ENCODE measurements at regions not wholly inside any gene's neighbourhood (a gene's known extent, or its start where the extent isn't known, plus 50 kb on each side); places are given as distances from the start of the nearest gene placed in this dataset.
A peak's percentile ranks its signal among the peaks of the same experiment; 100 is the strongest.
"Not testable (repeated sequence)": the region's sequence is repeated elsewhere in the genome, so short reads cannot be mapped to it uniquely, and the experiment has no call there.

DNA sequence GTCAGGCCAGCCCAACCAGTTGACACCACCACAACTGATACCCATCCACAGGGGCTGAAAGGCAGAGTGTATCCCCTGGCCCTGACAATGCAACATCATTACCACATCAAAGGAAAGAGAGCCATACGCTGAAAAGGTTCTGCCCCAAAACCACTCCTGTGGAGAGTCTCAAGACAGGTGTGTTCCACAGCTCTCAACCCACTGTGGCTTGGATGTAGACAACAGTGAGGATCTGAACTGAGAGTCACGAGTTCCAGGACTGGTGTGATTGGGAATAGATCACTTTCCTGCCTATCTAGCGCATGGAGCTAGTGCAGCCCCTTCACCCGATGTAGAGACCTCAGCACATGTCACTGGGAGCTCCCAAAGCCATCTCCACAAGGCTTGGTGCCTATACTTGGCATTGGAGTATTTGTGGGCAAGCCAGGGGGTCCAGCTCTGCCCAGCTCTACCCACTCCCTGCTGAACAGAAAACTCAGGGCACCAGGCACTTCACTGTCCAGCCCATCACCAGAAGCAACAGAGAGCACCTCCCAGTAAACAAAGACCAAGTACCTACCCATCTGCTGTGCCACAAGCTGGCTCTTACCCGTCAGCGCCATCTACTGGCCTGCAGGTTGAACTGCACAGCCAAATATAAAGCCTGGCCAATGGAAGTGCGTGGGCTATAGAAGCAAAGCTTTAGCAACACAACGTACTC lies 579.5 kb downstream of the UQCRFS1 start:
- peak; percentile 52 to 85 for DNase-seq (ENCODE audit: low read depth in 2 of 2)
- TF ChIP-seq, protein P1, sequence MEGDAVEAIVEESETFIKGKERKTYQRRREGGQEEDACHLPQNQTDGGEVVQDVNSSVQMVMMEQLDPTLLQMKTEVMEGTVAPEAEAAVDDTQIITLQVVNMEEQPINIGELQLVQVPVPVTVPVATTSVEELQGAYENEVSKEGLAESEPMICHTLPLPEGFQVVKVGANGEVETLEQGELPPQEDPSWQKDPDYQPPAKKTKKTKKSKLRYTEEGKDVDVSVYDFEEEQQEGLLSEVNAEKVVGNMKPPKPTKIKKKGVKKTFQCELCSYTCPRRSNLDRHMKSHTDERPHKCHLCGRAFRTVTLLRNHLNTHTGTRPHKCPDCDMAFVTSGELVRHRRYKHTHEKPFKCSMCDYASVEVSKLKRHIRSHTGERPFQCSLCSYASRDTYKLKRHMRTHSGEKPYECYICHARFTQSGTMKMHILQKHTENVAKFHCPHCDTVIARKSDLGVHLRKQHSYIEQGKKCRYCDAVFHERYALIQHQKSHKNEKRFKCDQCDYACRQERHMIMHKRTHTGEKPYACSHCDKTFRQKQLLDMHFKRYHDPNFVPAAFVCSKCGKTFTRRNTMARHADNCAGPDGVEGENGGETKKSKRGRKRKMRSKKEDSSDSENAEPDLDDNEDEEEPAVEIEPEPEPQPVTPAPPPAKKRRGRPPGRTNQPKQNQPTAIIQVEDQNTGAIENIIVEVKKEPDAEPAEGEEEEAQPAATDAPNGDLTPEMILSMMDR (IDR thresholded peaks at IDR 0.05; ENCODE audit: low read depth, low read length): peak; percentile 97
- H3K4me3 ChIP-seq (replicated peaks in 1 of 2; ENCODE audit: low read depth in 2 of 2, low read length in 2 of 2): no peak overlapping the region

DNA sequence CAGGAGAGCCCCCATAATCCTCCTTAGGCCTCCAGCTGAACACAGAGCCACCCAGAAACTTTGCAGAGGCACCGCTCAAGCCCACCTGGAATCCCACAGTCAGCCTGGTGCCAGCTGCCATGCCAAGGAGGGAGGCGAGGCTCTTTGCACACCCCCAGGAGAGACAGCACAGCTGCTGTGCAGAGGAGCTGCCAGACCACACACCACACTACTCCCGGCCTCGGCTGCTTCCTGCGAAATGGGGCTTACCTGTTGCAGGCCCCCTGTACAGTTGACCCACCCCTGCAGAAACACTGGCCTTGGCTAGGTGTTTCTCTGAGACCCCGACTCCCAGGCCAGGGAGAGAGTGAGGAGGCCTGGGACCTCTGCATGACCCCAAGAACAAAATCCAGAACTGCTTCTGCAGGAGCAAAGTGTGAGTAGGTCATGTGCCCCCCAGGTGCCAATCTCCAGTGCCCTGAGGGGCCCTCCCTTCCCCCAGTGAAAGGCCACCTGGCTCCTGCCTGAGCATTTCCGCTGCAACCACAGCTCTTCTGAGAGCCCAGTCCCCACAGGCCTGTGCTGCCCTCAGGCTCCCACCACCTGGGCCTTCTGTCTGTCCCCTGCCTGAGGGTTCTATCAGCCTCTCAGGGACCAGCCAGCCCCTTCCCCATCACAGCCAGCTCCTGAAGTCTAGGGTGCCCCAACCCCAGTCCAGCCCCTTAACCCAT lies 580.4 kb downstream of the UQCRFS1 start:
- TF ChIP-seq, protein P1 (IDR thresholded peaks at IDR 0.05; ENCODE audit: low read depth, low read length): no peak
- no peak for DNase-seq (ENCODE audit: low read depth in 2 of 2)

DNA sequence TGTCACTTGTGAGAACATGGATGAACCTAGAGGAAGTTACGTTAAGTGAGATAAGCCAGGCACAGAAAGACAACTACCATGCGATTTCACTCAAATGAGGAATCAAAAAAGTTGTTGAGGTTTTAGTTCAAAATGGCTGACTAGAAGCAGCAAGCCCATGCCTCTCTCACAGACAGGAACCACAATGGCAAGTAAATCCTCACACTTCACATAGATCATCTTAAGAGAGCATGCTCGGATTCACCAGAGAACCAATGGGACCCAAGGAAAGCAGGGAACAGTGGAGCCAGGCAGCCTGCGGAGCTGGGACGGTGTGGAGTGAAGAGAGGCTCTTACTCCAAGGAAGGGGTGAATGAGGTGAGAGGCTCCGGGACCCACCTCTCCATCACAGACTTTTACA lies 581.0 kb downstream of the UQCRFS1 start:
- H3K4me3 ChIP-seq (replicated peaks in 1 of 2; ENCODE audit: low read depth in 2 of 2, low read length in 2 of 2): no peak overlapping the region
- TF ChIP-seq, protein P1 (IDR thresholded peaks at IDR 0.05; ENCODE audit: low read depth, low read length): no peak
- DNase-seq (ENCODE audit: low read depth in 2 of 2): no peak

More for the DNA sequence above, 580.4 kb downstream of the UQCRFS1 start:
- H3K4me3 ChIP-seq (replicated peaks in 1 of 2; ENCODE audit: low read depth in 2 of 2, low read length in 2 of 2): no peak overlapping the region

DNA sequence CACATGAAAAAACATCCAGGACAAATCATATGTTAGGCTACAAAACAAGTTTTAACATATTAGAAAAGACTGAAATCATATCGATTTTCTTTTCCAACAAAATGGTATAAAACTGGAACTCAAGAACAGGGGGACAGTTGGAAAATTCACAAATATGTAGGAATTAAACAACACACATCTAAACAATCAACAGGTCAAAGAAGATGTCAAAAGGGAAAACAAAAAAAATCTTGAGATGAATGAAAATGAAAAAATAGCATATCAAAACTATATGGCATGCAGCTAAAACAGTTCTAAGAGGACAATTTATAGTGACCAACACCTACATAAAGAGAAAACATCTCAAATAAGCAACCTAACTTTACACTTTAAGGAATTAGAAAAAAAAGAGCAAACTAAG lies 585.3 kb downstream of the UQCRFS1 start:
- TF ChIP-seq, protein P1 (IDR thresholded peaks at IDR 0.05; ENCODE audit: low read depth, low read length): no peak
- H3K4me3 ChIP-seq (replicated peaks in 1 of 2; ENCODE audit: low read depth in 2 of 2, low read length in 2 of 2): no peak overlapping the region

DNA sequence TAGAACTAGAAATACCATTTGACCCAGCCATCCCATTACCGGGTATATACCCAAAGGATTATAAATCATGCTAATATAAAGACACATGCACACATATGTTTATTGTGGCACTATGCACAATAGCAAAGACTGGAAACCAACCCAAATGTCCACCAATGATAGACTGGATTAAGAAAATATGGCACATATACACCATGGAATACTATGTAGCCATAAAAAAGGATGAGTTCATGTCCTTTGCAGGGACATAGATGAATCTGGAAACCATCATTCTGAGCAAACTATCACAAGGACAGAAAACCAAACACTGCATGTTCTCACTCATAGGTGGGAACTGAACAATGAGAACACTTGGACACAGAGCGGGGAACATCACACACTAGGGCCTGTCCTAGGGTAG lies 586.5 kb downstream of the UQCRFS1 start:
- H3K4me3 ChIP-seq (replicated peaks in 1 of 2; ENCODE audit: low read depth in 2 of 2, low read length in 2 of 2); DNase-seq (ENCODE audit: low read depth in 2 of 2): not testable (repeated sequence)

More for the DNA sequence above, 585.3 kb downstream of the UQCRFS1 start:
- no peak for DNase-seq (ENCODE audit: low read depth in 2 of 2)

DNA sequence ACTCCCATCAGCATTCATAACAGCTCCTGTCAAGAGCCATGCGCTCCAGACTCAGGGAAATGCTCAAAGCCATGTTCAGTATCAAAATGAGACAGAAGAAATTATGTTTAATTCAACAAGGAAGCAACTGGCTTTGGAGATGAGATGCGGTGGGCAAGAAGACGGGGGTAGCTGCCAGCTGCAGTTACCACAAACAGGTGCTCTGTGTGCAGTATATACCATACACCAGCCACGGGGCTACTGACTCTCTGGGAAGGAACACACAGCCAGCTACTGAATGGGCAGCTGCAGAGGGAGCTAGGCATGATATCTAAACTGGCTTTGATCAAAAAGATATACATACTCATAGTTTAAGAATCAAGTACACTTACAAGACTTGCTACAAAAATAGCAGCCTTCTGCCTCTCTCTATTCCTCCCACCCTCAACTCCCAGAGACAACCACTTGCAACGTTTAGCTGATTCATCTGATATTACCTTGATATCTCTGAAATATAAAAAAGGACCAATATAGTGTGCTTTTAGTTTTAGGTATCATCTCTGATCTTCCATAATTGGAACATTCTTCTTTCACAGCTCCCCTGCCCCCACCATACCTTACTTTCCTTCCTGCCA lies 593.0 kb downstream of the UQCRFS1 start:
- TF ChIP-seq, protein P1 (IDR thresholded peaks at IDR 0.05; ENCODE audit: low read depth, low read length): no peak
- DNase-seq (ENCODE audit: low read depth in 2 of 2): no peak

DNA sequence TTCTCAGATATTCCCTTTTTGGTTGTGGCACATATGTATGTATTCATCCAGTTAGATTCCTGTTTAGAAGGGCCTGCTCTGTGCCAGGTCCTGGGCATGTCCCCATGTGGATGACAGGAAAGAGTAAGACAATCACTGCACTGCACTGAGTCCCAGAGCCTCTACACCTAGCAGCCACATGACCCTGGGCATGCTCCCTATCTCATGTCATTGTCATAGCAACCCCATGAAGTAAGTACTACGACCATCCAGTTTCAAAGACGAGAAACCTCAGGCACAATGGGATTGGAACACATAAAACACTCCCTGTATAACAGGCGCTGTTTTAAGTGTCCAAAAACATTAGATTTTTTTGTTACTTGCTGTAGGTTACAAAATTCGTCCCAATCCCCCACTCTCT lies 594.4 kb downstream of the UQCRFS1 start:
- DNase-seq (ENCODE audit: low read depth in 2 of 2): no peak
- no peak overlapping the region for H3K4me3 ChIP-seq (replicated peaks in 1 of 2; ENCODE audit: low read depth in 2 of 2, low read length in 2 of 2)
- TF ChIP-seq, protein P1 (IDR thresholded peaks at IDR 0.05; ENCODE audit: low read depth, low read length): no peak

More for the DNA sequence above, 593.0 kb downstream of the UQCRFS1 start:
- H3K4me3 ChIP-seq (replicated peaks in 1 of 2; ENCODE audit: low read depth in 2 of 2, low read length in 2 of 2): no peak overlapping the region

Data from cardiac fibroblast (primary cell).